Stimulated activated CD4-positive, alpha-beta T cell treated with anti-CD3 and anti-CD28 coated beads, Interleukin-4, amount 100 ng/mL, for 48 hours (primary cell): ENCODE measurements at regions not wholly inside any gene's neighbourhood (a gene's known extent, or its start where the extent isn't known, plus 50 kb on each side); places are given as distances from the start of the nearest gene placed in this dataset.
"Not testable (repeated sequence)": the region's sequence is repeated elsewhere in the genome, so short reads cannot be mapped to it uniquely, and the experiment has no call there.

Source experiments
- DNase-seq, 2 donors: peaks; one replicate each; pipeline ENCODE4 v3.0.0-alpha.2; 2020; ENCODE audit warnings: low read depth in 2 of 2

DNA sequence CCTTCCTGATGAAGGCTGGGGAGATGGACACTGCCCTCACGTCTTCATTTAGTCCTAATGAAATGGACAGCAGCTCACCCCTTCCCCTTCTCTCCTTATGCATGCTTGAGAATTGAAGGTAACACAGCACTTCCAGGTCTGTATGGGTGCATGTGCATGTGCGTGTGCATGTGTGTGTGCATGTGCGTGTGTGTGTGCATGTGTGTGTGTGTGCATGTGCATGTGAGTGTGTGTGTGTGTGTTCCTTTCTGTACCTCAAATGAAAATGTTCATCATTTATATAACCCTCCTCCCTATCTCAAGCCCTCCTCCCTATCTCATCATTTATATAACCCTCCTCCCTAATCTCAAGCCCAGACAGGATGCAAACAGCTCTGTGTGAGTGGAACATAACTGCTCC is 444.8 kb downstream of the MAT2B start:
- no peak for DNase-seq

DNA sequence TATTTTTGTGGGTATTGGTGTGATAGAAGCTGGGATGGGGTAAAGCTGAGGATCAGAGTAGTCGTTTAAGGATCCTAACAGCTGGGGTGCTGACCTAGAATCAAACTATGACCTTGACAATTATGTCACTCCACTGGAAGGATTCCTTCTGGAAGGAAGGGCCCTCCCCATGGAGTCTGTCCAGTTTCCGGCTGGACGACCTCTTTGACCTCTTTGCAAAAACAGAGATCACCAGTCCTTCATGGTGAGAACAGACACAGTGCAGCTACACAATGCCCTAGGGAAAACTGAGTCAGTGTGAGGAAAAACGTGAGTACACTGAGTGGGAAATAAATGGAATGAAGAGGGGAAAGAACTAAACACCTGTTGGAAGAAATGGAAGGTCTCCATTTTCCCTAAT is 445.6 kb downstream of the MAT2B start:
- no peak for DNase-seq

DNA sequence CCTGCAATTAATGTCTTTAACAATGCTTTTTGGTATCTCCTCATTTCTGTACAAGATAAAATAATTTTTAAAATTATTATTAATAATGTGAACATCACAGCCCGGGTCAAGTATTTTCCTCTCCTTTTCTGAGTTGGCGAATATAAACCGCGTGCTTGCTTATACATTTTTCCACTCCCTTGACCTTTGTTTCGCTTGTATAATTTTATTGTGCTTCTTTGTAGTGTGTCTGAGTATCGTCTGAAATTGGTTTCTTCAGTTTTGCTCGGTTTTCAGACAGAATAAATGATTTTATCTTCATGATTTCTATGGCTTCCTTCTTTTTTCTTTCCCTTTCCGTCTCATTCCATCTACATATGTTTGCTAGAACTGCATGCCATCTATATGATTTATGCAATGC is 448.5 kb downstream of the MAT2B start:
- DNase-seq, result no peak

- DNase-seq, result not testable (repeated sequence)
Observed at GRCh38 chr5:163961230-163961629, 455.8 kb downstream of the MAT2B start.

GRCh38 chr5:163963881-163964280 is 458.5 kb downstream of the MAT2B start:
- no peak for DNase-seq

GRCh38 chr5:163964671-163965070 is 459.3 kb downstream of the MAT2B start:
- DNase-seq, result no peak

GRCh38 chr5:163967268-163967667 is 461.8 kb downstream of the MAT2B start:
- no peak for DNase-seq

- no peak for DNase-seq
Observed at GRCh38 chr5:163968651-163969050, 463.2 kb downstream of the MAT2B start.

- no peak for DNase-seq
Observed at GRCh38 chr5:163976696-163977095, 471.3 kb downstream of the MAT2B start.

DNA sequence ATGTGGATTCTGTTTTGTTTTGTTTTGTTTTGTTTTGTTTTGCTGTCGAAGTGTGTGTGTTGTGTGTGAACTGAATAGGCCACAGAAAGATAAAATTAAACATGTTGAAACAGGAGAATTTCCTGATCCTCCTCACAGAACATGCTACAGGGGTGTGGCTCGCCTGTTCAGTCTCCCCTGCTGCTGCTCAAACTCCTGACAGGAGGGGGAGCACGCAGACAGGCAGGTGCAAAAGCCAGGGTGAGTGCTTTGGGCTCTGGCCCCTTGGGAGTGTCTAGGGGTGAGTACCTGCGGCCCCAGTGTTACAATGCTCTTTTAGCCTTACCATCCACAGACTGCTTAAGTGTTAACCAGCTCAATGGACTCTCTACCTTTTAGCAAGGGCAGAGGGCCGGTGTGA is 473.5 kb downstream of the MAT2B start:
- DNase-seq, result no peak

GRCh38 chr5:163988566-163988965 is 483.1 kb downstream of the MAT2B start:
- DNase-seq, result no peak

DNA sequence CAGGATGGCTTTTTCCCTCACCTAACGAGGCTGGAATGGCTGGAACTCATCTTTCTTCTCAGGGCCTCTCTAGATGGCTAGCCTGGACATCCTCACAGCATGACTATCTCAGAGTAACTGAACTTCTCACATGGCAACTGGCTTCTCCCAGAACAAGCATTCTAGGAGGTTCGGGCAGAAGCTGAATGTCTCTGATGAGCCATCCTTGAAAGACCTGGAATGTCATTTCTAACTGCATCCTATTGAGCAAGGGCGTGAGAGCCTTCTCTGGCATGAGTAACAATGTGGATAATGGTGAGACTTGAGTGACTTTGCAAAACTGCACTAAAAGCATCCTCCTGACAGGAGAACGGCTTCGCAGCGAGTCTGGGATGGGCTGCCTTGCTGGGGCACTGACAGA is 487.7 kb downstream of the MAT2B start:
- DNase-seq, result no peak

DNA sequence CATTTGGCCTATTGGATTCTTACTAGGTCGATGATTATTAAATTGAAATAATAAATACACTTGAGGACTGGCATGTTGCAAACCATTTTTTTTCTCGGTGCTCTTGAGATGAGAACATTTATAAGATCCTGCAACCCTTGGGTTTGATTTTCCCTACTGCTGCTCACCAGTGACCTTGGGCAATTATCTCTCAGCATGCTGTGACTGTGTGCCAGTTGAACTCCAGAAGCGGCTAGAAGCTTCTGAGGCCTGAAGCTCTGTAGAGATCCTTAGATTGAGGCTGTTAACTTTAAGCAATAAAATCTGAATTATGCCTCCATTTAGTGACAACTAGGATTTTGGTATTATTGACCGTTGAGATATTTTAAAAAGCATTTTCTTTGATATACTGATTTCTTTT is 489.8 kb downstream of the MAT2B start:
- DNase-seq, result no peak

DNA sequence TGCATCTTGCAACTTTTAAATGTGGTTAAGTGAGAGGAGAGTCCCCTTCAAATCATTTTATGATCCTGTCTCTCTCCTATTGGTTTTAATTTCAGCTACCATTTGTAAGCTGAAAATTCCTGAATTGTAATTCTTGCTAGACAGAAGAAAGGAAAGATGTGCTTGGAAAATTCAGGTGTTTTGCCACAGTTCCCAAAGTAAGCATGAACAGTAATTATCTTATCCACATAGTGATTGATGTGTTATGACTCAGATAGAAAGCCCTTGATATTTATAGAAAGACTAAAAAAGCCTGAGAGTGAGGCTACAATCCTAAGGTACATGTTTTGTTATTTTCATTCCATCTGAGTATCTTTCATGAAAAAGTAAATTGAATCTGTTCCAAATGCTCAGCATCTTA is 492.5 kb downstream of the MAT2B start:
- no peak for DNase-seq

GRCh38 chr5:164000241-164000640 is 494.8 kb downstream of the MAT2B start:
- no peak for DNase-seq

DNA sequence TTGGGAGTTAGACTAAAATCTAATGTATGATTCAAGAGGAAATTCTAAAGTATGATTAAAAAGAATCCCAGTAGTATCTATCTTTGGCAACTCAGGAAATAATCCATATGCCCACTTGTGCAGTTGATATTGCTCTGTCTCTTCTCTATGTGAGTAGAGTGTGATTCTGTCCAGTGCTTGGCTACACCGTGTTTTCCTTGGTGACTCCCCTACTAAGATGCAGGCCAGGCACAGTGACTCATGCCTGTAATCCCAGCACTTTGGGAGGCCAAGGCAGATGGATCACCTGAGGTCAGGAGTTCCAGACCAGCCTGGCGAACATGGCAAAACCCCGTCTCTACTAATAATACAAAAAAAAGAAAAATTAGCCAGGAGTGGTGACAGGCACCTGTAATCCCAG is 495.4 kb downstream of the MAT2B start:
- no peak for DNase-seq

- DNase-seq, result no peak
Observed at GRCh38 chr5:164002214-164002613, 496.8 kb downstream of the MAT2B start.

- DNase-seq, result no peak
Observed at GRCh38 chr5:164002628-164003027, 497.2 kb downstream of the MAT2B start.

- no peak for DNase-seq
Observed at GRCh38 chr5:164005071-164005470, 499.7 kb downstream of the MAT2B start.

- no peak for DNase-seq
Observed at GRCh38 chr5:164007064-164007463, 501.6 kb downstream of the MAT2B start.

GRCh38 chr5:164009621-164010020 is 504.2 kb downstream of the MAT2B start:
- DNase-seq, result no peak

DNA sequence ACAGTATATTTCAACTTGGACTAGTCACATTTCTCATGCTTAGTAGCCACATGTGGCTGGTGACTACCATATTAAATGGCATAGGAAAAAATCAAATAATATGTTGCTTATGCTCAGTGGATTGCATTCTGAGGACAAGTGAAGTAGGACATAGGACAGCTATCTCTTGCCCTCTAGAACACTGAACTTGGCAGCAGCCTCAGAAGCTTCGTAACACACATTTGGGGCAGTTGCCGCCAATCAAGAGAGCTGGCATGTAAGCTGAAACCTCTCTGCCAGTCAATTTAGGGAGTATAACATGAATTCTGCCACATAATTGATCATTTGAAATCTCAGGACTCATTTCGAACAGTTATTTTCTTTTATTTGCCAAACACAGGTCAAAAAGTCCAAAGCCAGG is 505.5 kb downstream of the MAT2B start:
- no peak for DNase-seq

DNA sequence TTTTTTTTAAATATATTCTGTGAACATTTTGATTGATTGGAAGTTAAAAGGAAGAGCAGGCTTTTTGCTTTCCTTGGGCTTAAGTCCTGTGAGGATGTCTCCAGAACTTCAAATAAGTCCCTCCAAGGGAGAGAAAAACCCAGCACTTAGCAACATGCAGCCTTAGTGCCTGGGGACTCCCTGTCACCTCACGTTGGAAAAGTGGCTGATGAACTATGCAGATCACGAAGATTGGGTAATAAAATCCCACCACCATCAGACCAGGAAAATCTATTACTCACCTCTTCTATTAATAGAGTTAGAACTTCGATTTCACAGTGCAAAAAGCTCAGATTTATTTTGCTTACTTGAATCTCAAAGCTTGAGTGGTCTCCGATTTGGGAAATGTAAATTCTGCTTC is 507.0 kb downstream of the MAT2B start:
- no peak for DNase-seq

- DNase-seq, result peak in 1 of 2 donors; percentile 13
Observed at GRCh38 chr5:164013077-164013670, 507.8 kb downstream of the MAT2B start.

DNA sequence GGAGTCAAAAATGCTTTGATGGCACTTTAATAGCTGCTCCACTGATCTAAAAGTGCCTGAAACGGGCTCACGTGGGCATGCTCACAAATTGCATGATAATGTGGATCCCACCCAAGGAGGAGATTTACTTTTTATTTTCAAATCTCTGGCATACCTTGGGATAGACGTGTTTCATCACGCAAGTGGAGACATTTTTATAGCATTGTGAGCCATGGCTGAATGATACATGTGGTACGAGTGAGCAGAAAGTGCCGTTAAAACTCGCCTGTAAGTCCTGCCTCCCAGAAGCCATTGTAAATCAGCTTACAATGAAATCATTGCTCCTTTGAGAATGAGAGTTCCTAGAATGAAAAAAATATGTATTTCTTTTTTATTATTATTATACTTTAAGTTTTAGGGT is 514.7 kb downstream of the MAT2B start:
- DNase-seq, result no peak
